ENCODE measurements at regions not wholly inside any gene's neighbourhood (a gene's known extent, or its start where the extent isn't known, plus 50 kb on each side); places are given as distances from the start of the nearest gene placed in this dataset.

DNA sequence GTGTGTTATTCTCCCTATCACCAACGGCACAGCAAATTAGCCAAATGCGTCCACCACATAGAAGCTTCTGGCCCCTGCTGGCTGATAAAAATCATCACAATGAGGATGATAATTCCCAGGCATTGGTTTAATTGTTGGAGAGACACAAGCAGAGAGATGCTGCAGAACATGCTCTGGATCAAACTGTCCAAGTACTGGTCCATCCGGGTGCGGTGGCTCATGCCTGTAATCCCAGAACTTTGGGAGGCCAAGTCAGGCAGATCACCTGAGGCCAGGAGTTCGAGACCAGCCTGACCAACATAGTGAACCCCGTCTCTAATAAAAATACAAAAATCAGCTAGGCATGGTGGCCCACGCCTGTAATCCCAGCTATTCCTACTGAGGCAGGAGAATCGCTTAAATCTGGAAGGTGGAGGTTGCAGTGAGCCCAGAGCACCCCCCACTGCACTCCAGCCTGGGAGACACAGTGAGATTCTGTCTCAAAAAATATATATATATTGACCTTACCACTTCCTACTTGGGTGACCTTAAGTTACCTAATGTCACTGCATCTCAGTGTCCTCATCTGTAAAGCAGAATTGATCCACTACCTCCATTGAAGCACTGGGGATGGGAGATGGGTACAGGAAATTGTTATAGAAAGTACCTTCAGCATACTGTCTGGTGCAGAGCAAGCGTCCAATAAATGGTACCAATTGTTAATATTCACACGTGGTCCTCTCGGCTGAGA lies 83.7 kb upstream of the EGLN3 start (continued):
- TF ChIP-seq NR2C1 (IDR thresholded peaks at IDR 0.05) (no peak), NR2C1 (tag; IDR thresholded peaks at IDR 0.05) (0 out of 2 replicates have a peak, but pooled peaks have one; percentile 20), YBX1 (IDR thresholded peaks at IDR 0.05) (no peak), GABPB1 (CRISPR knock-in tag; IDR thresholded peaks at IDR 0.05) (no peak), NFXL1 (CRISPR knock-in tag; IDR thresholded peaks at IDR 0.05) (no peak), EP400 (IDR thresholded peaks at IDR 0.05) (no peak)

DNA sequence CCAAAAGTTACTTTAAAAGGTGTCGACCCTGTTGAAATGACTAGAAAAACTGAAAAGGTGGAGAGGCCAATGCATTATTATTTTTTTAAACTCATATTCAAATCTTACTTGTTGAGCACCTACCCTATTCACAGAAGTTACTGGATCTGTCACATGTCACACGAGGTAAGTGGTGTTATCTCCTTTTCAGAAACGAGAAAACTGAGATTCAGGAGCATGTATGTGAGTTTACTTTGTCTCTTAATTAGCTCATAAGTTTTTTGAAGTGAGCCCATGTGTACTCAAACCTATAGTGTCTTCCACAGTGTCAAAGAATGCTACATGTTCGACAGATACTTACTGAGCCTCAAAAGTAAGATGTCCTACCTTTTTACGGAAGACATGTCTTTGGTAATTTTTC lies 81.8 kb upstream of the EGLN3 start:
- ChIA-PET POLR2A (interaction anchor here (1.8 kb wide), 1 partner anchor 11 kb away, joined by 7 read pairs; no protein-coding TSS in a partner anchor), CTCF (ENCODE audit: low intra/inter-chr PET ratio) (no interaction called here)
- 50% methylated on average over 5 of the region's 5 CpGs for WGBS (ENCODE audit: insufficient coverage, low coverage, missing lambda C conversion rate)
- TF ChIP-seq ARNT (IDR thresholded peaks at IDR 0.05) (no peak), ZNF785 (CRISPR knock-in tag; IDR thresholded peaks at IDR 0.05) (no peak), SIRT6 (IDR thresholded peaks at IDR 0.05; ENCODE audit: low read depth, low read length) (no peak), CC2D1A (IDR thresholded peaks at IDR 0.05) (no peak), MCM3 (IDR thresholded peaks at IDR 0.05) (no peak), MEF2D (tag; conservative IDR thresholded peaks at IDR 0.05; ENCODE audit: low read depth) (no peak), L3MBTL2 (IDR thresholded peaks at IDR 0.05) (peak; percentile 63; the same call in 1 of the 2 replicates), STAT5B (CRISPR knock-in tag; IDR thresholded peaks at IDR 0.05) (no peak)
- TF ChIP-seq, protein P1, sequence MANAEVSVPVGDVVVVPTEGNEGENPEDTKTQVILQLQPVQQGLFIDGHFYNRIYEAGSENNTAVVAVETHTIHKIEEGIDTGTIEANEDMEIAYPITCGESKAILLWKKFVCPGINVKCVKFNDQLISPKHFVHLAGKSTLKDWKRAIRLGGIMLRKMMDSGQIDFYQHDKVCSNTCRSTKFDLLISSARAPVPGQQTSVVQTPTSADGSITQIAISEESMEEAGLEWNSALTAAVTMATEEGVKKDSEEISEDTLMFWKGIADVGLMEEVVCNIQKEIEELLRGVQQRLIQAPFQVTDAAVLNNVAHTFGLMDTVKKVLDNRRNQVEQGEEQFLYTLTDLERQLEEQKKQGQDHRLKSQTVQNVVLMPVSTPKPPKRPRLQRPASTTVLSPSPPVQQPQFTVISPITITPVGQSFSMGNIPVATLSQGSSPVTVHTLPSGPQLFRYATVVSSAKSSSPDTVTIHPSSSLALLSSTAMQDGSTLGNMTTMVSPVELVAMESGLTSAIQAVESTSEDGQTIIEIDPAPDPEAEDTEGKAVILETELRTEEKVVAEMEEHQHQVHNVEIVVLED (CRISPR knock-in tag; IDR thresholded peaks at IDR 0.05) = no peak
- TF ChIP-seq, protein P2, sequence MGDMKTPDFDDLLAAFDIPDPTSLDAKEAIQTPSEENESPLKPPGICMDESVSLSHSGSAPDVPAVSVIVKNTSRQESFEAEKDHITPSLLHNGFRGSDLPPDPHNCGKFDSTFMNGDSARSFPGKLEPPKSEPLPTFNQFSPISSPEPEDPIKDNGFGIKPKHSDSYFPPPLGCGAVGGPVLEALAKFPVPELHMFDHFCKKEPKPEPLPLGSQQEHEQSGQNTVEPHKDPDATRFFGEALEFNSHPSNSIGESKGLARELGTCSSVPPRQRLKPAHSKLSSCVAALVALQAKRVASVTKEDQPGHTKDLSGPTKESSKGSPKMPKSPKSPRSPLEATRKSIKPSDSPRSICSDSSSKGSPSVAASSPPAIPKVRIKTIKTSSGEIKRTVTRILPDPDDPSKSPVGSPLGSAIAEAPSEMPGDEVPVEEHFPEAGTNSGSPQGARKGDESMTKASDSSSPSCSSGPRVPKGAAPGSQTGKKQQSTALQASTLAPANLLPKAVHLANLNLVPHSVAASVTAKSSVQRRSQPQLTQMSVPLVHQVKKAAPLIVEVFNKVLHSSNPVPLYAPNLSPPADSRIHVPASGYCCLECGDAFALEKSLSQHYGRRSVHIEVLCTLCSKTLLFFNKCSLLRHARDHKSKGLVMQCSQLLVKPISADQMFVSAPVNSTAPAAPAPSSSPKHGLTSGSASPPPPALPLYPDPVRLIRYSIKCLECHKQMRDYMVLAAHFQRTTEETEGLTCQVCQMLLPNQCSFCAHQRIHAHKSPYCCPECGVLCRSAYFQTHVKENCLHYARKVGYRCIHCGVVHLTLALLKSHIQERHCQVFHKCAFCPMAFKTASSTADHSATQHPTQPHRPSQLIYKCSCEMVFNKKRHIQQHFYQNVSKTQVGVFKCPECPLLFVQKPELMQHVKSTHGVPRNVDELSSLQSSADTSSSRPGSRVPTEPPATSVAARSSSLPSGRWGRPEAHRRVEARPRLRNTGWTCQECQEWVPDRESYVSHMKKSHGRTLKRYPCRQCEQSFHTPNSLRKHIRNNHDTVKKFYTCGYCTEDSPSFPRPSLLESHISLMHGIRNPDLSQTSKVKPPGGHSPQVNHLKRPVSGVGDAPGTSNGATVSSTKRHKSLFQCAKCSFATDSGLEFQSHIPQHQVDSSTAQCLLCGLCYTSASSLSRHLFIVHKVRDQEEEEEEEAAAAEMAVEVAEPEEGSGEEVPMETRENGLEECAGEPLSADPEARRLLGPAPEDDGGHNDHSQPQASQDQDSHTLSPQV (IDR thresholded peaks at IDR 0.05) = 0 out of 2 replicates have a peak, but pooled peaks have one; percentile 45

More for the DNA sequence above, 81.8 kb upstream of the EGLN3 start:
- Histone ChIP-seq H3K4me2 (ENCODE audit: insufficient read depth, low read length) (no peak overlapping the region), H3K27me3 (ENCODE audit: control insufficient read depth in 2 of 2, insufficient read depth in 2 of 2, low read length in 2 of 2) (no peaks in the 10 kb centered on the region; a peak in 1 of 5 replicates), H3K27ac (ENCODE audit: extremely low read depth, low read depth, low read length) (no peak overlapping the region), H3K36me3 (ENCODE audit: control insufficient read depth, insufficient read depth, low read length) (no peaks in the 10 kb centered on the region), H3K4me1 (replicated peaks in 1 of 2; ENCODE audit: control insufficient read depth in 2 of 2, insufficient read depth in 2 of 2, low read length in 2 of 2) (peaks cover 0 to 23% of the 10 kb centered on the region in 2 experiments; a peak in 3 of 5 replicates), H3K79me2 (ENCODE audit: control insufficient read depth, insufficient read depth, low read length) (no peaks in the 10 kb centered on the region), H3K9me3 (replicated peaks; ENCODE audit: control insufficient read depth, insufficient read depth, low read depth, low read length) (no peaks in the 10 kb centered on the region), H3K9ac (ENCODE audit: insufficient read depth in 1 of 2, low read depth in 2 of 2, low read length in 2 of 2) (no peak overlapping the region), H3K9me1 (ENCODE audit: control insufficient read depth, insufficient read depth, low read length) (no peaks in the 10 kb centered on the region), H4K20me1 (replicated peaks; ENCODE audit: control insufficient read depth, insufficient read depth, low read length) (no peaks in the 10 kb centered on the region), H2AFZ (ENCODE audit: low read depth, low read length) (0 out of 2 replicates have a peak overlapping the region, but pooled peaks have one; percentile 30), H3K4me3 (no peak overlapping the region)
- no TSS peak for BruUV-seq (replicated peaks)
- in situ Hi-C loops (cut with MboI) = no loop called here
- no peak for DNase-seq (ENCODE audit: extremely low read depth in 1 of 4, low spot score in 3 of 4)
- ATAC-seq = no peak
- no peak for FAIRE-seq
- intact Hi-C loops (cut with micrococcal nuclease) = loop anchor here (5.0 kb wide), 1 partner anchor 70 kb away; no protein-coding TSS in a partner anchor

Data from K562 (cell line).